AG04450 (cell line): ENCODE measurements at regions not wholly inside any gene's neighbourhood (a gene's known extent, or its start where the extent isn't known, plus 50 kb on each side); places are given as distances from the start of the nearest gene placed in this dataset.

Source experiments
- CTCF ChIA-PET: fragments of 300-600, 350-600 bp; formaldehyde crosslinking; extraction: SDS; loops from one replicate; lab custom pipeline; 2022; ENCODE audit warnings: antibody characterized with exemption, inconsistent platforms; lab: Charles Lee
- POLR2A ChIA-PET: fragments of 350-600 bp; formaldehyde crosslinking; extraction: SDS; loops from one replicate; lab custom pipeline; 2021; ENCODE audit warnings: antibody characterized with exemption, inconsistent platforms; lab: Yijun Ruan, JAX
- DNase-seq: peaks from one replicate; pipeline ENCODE4 v3.0.0-alpha.2; 2011; ENCODE audit warnings: low read depth, low spot score
- H3K27ac ChIP-seq: one replicate; pipeline ENCODE4 v1.5.1; 2012; ENCODE audit warnings: low read depth, low read length, control low read depth
- H3K27me3 ChIP-seq: one replicate; pipeline ENCODE4 v1.6.0; 2012; ENCODE audit warnings: low read length; ENCODE audit not compliant: control insufficient read depth, insufficient read depth
- H3K4me3 ChIP-seq: 2 replicates; pipeline ENCODE4 v1.5.1; 2011; ENCODE audit warnings: mild to moderate bottlenecking, low read depth, low read length, control low read depth
- H3K9me3 ChIP-seq: 2 replicates; pipeline ENCODE4 v1.5.1; 2012; ENCODE audit warnings: low read length; ENCODE audit not compliant: control insufficient read depth, insufficient read depth
- TF ChIP-seq, protein P1 (sequence below): IDR thresholded peaks from 2 replicates; pipeline ENCODE4 v1.5.1; 2011; ENCODE audit warnings: low read depth, low read length, control low read depth, inconsistent platforms

DNA sequence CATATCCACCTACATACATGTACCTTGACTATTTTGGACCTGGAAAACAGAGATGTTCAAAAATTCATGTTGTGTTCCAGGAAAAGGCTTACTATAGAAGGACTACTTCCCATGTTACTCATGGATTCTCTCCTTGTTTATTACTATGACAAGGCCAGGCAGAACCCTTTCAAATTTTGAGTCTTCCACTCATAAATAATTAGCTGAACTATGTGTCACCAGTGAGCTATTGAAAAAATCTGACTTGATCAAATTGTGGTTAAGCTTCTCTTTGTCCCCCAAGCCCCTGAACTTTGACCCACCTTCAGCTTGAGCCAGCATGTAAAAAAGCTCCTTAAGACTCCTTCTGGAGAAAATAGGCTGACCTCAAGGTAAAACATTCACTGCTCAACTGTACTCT lies 1142.8 kb upstream of the EYS start:
- Histone ChIP-seq H3K27me3 (no peaks in the 10 kb centered on the region), H3K9me3 (no peaks in the 10 kb centered on the region), H3K27ac (no peak overlapping the region), H3K4me3 (no peak overlapping the region)
- CTCF ChIA-PET, result no interaction called here
- TF ChIP-seq, protein P1, sequence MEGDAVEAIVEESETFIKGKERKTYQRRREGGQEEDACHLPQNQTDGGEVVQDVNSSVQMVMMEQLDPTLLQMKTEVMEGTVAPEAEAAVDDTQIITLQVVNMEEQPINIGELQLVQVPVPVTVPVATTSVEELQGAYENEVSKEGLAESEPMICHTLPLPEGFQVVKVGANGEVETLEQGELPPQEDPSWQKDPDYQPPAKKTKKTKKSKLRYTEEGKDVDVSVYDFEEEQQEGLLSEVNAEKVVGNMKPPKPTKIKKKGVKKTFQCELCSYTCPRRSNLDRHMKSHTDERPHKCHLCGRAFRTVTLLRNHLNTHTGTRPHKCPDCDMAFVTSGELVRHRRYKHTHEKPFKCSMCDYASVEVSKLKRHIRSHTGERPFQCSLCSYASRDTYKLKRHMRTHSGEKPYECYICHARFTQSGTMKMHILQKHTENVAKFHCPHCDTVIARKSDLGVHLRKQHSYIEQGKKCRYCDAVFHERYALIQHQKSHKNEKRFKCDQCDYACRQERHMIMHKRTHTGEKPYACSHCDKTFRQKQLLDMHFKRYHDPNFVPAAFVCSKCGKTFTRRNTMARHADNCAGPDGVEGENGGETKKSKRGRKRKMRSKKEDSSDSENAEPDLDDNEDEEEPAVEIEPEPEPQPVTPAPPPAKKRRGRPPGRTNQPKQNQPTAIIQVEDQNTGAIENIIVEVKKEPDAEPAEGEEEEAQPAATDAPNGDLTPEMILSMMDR, result no peak
- POLR2A ChIA-PET, result no interaction called here
- no peak for DNase-seq

DNA sequence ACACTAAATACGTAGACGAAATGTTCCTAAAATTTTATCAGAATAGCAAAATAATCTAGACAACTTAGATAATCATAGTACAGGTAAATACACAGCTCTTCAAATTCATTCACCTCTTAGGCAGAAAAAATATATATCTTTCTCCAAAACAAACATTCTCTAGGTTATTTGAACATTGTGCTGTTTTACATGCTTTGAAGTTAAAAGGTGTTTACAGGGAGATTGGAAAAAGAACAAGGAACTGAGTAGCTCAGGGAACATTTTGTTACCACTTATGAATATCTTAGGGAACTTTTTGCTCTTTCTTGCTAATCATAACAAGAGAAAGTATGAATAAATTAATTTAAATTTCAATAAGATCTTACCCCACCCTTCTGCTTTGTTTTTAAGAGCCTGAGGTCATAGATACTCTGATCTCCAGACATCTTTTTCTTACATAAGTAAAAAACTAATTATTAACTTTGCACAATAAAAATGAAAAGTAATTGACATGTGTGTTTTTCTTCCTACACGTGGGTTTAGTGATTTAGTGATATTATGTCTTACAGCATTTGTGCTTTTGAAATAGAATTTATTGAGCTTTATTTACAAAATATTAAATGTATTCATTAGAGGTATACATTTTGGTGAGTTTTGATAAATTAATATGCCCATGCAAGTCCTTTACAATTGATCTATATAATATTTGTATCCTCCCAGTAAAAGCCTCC lies 1141.4 kb upstream of the EYS start:
- Histone ChIP-seq H3K27ac (no peak overlapping the region), H3K9me3 (no peaks in the 10 kb centered on the region), H3K4me3 (no peak overlapping the region), H3K27me3 (no peaks in the 10 kb centered on the region)
- CTCF ChIA-PET, result no interaction called here
- no peak for DNase-seq
- TF ChIP-seq, protein P1, result no peak
- POLR2A ChIA-PET, result no interaction called here

DNA sequence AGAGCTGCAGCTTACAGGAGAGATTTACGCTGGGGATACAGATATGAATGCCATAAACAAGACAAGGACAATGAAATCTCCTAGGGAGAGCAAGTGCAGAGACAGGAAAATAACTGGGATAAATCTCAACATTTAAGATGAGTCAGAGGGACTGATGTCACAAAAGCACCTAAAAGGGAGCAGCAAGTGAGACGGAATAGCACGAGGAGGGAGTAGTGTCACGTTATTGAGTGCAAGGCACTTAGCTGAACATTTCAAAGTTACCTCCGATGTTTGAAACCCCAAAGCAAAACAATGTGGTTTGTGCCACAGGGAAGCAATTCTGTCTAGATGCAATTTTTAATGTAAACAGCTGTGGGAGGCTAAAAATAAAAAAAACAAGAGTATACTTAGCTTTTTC lies 1131.7 kb upstream of the EYS start:
- no peak overlapping the region for H3K27ac ChIP-seq
- POLR2A ChIA-PET, result no interaction called here
- CTCF ChIA-PET, result no interaction called here
- TF ChIP-seq, protein P1, result no peak
- DNase-seq, result no peak
- H3K9me3 ChIP-seq, result no peaks in the 10 kb centered on the region
- no peak overlapping the region for H3K4me3 ChIP-seq
- no peaks in the 10 kb centered on the region for H3K27me3 ChIP-seq

DNA sequence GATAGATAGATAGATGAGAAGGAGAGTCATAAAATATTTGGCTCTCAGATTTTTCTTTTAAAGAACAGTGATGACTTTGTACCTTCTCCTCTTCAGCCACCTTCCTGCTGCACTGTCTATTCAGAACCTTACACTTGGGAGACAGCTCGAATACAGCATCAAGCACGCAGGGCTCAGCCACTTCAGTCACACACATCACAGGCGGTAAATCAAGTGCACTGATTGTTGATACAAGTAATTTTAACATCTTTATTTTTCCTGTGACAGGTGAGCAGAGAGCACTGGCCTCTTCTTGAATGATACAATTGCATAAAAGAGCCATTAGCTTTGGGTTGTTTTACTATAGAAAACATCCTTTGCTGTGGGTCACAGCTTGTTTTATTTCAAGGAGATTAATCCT lies 1118.5 kb upstream of the EYS start:
- Histone ChIP-seq H3K27ac (no peak overlapping the region), H3K27me3 (no peaks in the 10 kb centered on the region), H3K4me3 (no peak overlapping the region), H3K9me3 (no peaks in the 10 kb centered on the region)
- ChIA-PET CTCF (no interaction called here), POLR2A (no interaction called here)
- TF ChIP-seq, protein P1, result no peak
- DNase-seq, result no peak

DNA sequence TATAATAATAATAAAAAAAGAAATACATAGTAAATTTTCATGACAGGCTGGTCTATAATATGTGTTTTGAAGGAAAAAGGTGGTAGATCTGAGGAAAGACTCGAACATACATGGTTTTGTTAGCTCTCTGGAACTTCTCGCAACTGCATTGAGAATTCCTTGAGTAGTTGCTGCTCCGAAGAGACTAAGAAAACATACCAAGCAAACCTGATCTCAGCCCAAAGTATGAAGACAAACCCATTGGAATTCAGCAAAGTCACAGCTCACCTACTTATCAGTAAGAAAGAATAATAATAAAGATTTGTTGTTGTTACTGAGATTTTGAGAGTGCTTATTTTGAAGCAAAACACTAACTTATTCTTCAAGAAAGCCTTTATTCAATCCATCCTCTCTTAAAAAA lies 1107.1 kb upstream of the EYS start:
- DNase-seq, result no peak
- Histone ChIP-seq H3K27ac (no peak overlapping the region), H3K27me3 (no peaks in the 10 kb centered on the region), H3K9me3 (no peaks in the 10 kb centered on the region), H3K4me3 (no peak overlapping the region)
- CTCF ChIA-PET, result no interaction called here
- TF ChIP-seq, protein P1, result no peak
- POLR2A ChIA-PET, result no interaction called here
